ENCODE measurements at regions not wholly inside any gene's neighbourhood (a gene's known extent, or its start where the extent isn't known, plus 50 kb on each side); places are given as distances from the start of the nearest gene placed in this dataset.

DNA sequence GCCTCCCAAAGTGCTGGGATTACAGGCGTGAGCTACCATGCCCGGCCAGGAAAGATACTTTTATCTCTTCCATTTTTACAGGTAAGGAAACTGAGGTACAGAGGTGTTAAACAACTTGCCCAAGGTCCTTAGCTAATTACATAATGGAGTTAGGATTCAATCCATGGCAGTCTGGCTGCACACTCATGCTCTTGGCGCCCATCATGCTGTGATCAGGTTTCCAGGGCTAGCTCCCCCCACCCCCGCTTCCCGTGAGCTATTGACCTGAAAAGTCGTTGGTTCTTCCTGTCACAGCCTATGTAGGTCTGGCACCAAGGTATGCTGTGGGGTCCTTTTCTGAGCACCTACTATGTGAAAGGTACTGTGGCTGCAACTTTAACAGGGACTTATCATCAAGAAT, 55.9 kb upstream of the LARS2 start:
- TF ChIP-seq POLR2AphosphoS5 (IDR thresholded peaks at IDR 0.05; ENCODE audit: low read depth, low read length) (no peak), GABPA (IDR thresholded peaks at IDR 0.05; ENCODE audit: low read depth) (no peak), RFX5 (IDR thresholded peaks at IDR 0.05; ENCODE audit: low read length) (no peak), TAF1 (IDR thresholded peaks at IDR 0.05; ENCODE audit: borderline replicate concordance, low read depth, low read length) (no peak), RAD21 (IDR thresholded peaks at IDR 0.05; ENCODE audit: low read length) (no peak), RXRA (IDR thresholded peaks at IDR 0.05; ENCODE audit: borderline replicate concordance, low read depth) (no peak), MXI1 (IDR thresholded peaks at IDR 0.05; ENCODE audit: low read depth, low read length) (no peak)
- TF ChIP-seq, protein P1, sequence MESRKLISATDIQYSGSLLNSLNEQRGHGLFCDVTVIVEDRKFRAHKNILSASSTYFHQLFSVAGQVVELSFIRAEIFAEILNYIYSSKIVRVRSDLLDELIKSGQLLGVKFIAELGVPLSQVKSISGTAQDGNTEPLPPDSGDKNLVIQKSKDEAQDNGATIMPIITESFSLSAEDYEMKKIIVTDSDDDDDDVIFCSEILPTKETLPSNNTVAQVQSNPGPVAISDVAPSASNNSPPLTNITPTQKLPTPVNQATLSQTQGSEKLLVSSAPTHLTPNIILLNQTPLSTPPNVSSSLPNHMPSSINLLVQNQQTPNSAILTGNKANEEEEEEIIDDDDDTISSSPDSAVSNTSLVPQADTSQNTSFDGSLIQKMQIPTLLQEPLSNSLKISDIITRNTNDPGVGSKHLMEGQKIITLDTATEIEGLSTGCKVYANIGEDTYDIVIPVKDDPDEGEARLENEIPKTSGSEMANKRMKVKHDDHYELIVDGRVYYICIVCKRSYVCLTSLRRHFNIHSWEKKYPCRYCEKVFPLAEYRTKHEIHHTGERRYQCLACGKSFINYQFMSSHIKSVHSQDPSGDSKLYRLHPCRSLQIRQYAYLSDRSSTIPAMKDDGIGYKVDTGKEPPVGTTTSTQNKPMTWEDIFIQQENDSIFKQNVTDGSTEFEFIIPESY (IDR thresholded peaks at IDR 0.05; ENCODE audit: borderline replicate concordance, low read depth), result no peak
- TF ChIP-seq, protein P2, sequence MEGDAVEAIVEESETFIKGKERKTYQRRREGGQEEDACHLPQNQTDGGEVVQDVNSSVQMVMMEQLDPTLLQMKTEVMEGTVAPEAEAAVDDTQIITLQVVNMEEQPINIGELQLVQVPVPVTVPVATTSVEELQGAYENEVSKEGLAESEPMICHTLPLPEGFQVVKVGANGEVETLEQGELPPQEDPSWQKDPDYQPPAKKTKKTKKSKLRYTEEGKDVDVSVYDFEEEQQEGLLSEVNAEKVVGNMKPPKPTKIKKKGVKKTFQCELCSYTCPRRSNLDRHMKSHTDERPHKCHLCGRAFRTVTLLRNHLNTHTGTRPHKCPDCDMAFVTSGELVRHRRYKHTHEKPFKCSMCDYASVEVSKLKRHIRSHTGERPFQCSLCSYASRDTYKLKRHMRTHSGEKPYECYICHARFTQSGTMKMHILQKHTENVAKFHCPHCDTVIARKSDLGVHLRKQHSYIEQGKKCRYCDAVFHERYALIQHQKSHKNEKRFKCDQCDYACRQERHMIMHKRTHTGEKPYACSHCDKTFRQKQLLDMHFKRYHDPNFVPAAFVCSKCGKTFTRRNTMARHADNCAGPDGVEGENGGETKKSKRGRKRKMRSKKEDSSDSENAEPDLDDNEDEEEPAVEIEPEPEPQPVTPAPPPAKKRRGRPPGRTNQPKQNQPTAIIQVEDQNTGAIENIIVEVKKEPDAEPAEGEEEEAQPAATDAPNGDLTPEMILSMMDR (IDR thresholded peaks at IDR 0.05), result no peak
- peaks cover 0 to 3% of the 10 kb centered on the region in 2 experiments; a peak in 2 of 4 replicates for H3K4me1 ChIP-seq (ENCODE audit: control insufficient read depth in 1 of 2, insufficient read depth in 2 of 2, low read depth in 1 of 2, low read length in 1 of 2)
- H3K27ac ChIP-seq (ENCODE audit: low read depth in 2 of 2, low read length in 1 of 2), result no peak overlapping the region
- WGBS (ENCODE audit: low lambda C conversion rate), result 69% methylated on average over 6 of the region's 6 CpGs
- no peaks in the 10 kb centered on the region for H3K9me2 ChIP-seq
- ChIA-PET CTCF (interaction anchor here (1.2 to 1.4 kb wide), 3 partner anchors 11 to 20 kb away, joined by 3 read pairs; no protein-coding TSS in a partner anchor), POLR2A (no interaction called here)
- H3K9me3 ChIP-seq, result no peaks in the 10 kb centered on the region
- no peaks in the 10 kb centered on the region for H3F3A ChIP-seq (replicated peaks; ENCODE audit: insufficient read depth)
- H3K4me3 ChIP-seq (ENCODE audit: low read depth in 2 of 2, low read length in 1 of 2), result no peak overlapping the region
- no peak overlapping the region for H3K9ac ChIP-seq
- no peak overlapping the region for H2AFZ ChIP-seq (ENCODE audit: low read depth)
- no peaks in the 10 kb centered on the region for H3K79me2 ChIP-seq (ENCODE audit: insufficient read depth)
- no peak overlapping the region for H3K4me2 ChIP-seq
- H3K36me3 ChIP-seq (replicated peaks in 1 of 2; ENCODE audit: control insufficient read depth in 1 of 2, insufficient read depth in 2 of 2, low read length in 1 of 2), result no peaks in the 10 kb centered on the region
- no peaks in the 10 kb centered on the region for H4K20me1 ChIP-seq (ENCODE audit: insufficient read depth)
- DNase-seq, result no peak
- peaks cover 20% of the 10 kb centered on the region; the same call in 1 of the 2 replicates for H3K27me3 ChIP-seq (ENCODE audit: insufficient read depth)

DNA sequence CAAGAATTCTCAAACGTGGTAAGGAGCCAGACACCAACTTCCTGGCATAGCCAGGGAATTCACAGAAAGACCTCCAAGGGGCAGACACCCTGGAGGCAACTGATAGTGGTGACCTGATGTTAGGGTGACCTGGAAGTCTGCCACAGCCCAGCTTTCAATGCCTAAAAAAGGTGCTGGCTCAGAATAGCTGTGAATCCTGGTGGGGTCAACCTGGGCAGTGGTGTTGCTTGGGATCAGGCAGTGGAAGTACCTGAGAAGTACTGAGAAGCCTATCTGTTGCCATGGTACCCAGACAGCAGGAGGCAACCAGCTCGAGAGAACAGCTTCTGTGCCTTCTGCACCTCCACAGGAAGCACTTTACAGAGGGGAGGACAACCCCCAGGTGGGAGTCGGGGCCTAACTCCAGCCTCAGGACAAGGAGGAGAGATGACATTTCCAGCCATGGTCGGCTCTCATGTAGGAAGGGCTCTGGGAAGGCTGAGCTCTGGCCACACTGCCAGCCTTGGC, 55.4 kb upstream of the LARS2 start:
- TF ChIP-seq RFX5 (IDR thresholded peaks at IDR 0.05; ENCODE audit: low read length) (no peak), RXRA (IDR thresholded peaks at IDR 0.05; ENCODE audit: borderline replicate concordance, low read depth) (no peak), NFIC (IDR thresholded peaks at IDR 0.05; ENCODE audit: borderline replicate concordance) (no peak), EZH2phosphoT487 (IDR thresholded peaks at IDR 0.05; ENCODE audit: borderline replicate concordance, low read depth) (no peak)
- Histone ChIP-seq H3K27ac (ENCODE audit: low read depth in 2 of 2, low read length in 1 of 2) (no peak overlapping the region), H3K36me3 (replicated peaks in 1 of 2; ENCODE audit: control insufficient read depth in 1 of 2, insufficient read depth in 2 of 2, low read length in 1 of 2) (no peaks in the 10 kb centered on the region), H3K27me3 (ENCODE audit: insufficient read depth) (peaks cover 15% of the 10 kb centered on the region; the same call in 1 of the 2 replicates), H3K4me2 (no peak overlapping the region), H4K20me1 (ENCODE audit: insufficient read depth) (no peaks in the 10 kb centered on the region), H3K4me1 (ENCODE audit: control insufficient read depth in 1 of 2, insufficient read depth in 2 of 2, low read depth in 1 of 2, low read length in 1 of 2) (peaks cover 0 to 7% of the 10 kb centered on the region in 2 experiments; a peak in 2 of 4 replicates), H2AFZ (ENCODE audit: low read depth) (no peak overlapping the region), H3K79me2 (ENCODE audit: insufficient read depth) (no peaks in the 10 kb centered on the region), H3K9me3 (no peaks in the 10 kb centered on the region), H3F3A (replicated peaks; ENCODE audit: insufficient read depth) (no peaks in the 10 kb centered on the region), H3K9me2 (no peaks in the 10 kb centered on the region), H3K9ac (no peak overlapping the region), H3K4me3 (ENCODE audit: low read depth in 2 of 2, low read length in 1 of 2) (no peak overlapping the region)
- ChIA-PET CTCF (interaction anchor here (0.7 to 1.4 kb wide), 3 partner anchors 10 to 20 kb away, joined by 3 read pairs; no protein-coding TSS in a partner anchor), POLR2A (no interaction called here)
- DNase-seq, result no peak
- WGBS (ENCODE audit: low lambda C conversion rate), result 44% methylated on average over 4 of the region's 4 CpGs
